ENCODE measurements at regions not wholly inside any gene's neighbourhood (a gene's known extent, or its start where the extent isn't known, plus 50 kb on each side); places are given as distances from the start of the nearest gene placed in this dataset.

GRCh38 chr18:42636309-42636708, 479.2 kb downstream of the RIT2 start:
- WGBS (ENCODE audit: extremely low coverage, insufficient read length, low lambda C conversion rate), result no CpG with 5 or more reads among the region's 2 CpGs

More at GRCh38 chr18:42636309-42636708, 479.2 kb downstream of the RIT2 start:
- Histone ChIP-seq H3K18ac (ENCODE audit: insufficient read length, low read depth, low read length) (no peak overlapping the region), H3K79me1 (ENCODE audit: insufficient read depth, low read depth, low read length, poor library complexity, severe bottlenecking) (no peaks in the 10 kb centered on the region), H2AK5ac (ENCODE audit: insufficient read length, low read length) (no peak overlapping the region), H3K27me3 (ENCODE audit: insufficient read depth, low read length) (no peaks in the 10 kb centered on the region), H2BK12ac (ENCODE audit: insufficient read length, low read depth, low read length) (no peak overlapping the region), H3K9me3 (ENCODE audit: control insufficient read depth, low read depth, low read length) (no peaks in the 10 kb centered on the region), H3T11ph (ENCODE audit: low read length) (no peak overlapping the region), H3K4me2 (ENCODE audit: insufficient read depth, insufficient read length, low read length) (no peak overlapping the region), H3K23me2 (ENCODE audit: insufficient read length, low read depth, low read length, poor library complexity, severe bottlenecking) (no peaks in the 10 kb centered on the region), H4K20me1 (ENCODE audit: control insufficient read depth, insufficient read depth, insufficient read length) (no peaks in the 10 kb centered on the region), H3K4ac (ENCODE audit: low read depth, low read length) (no peak overlapping the region), H3K9ac (ENCODE audit: extremely low read depth, insufficient read length, low read length) (no peak overlapping the region), H4K8ac (replicated peaks; ENCODE audit: insufficient read length, low read depth, low read length) (no peak overlapping the region), H2BK120ac (ENCODE audit: low read depth, low read length, poor library complexity, severe bottlenecking) (no peak overlapping the region), H2BK15ac (ENCODE audit: low read depth, low read length) (no peak overlapping the region), H3K23ac (ENCODE audit: insufficient read length, low read depth, low read length) (no peak overlapping the region), H4K91ac (ENCODE audit: insufficient read length, low read depth, low read length) (no peak overlapping the region), H3K56ac (ENCODE audit: insufficient read length, low read depth, low read length) (no peak overlapping the region), H3K27ac (ENCODE audit: insufficient read length, low read depth, low read length) (no peak overlapping the region), H4K5ac (ENCODE audit: insufficient read length, low read depth, low read length) (no peak overlapping the region), H3K14ac (ENCODE audit: insufficient read depth, low read length) (no peak overlapping the region), H3K79me2 (ENCODE audit: insufficient read depth, low read length) (no peaks in the 10 kb centered on the region), H3K4me1 (ENCODE audit: insufficient read depth, low read length) (no peaks in the 10 kb centered on the region), H2AFZ (ENCODE audit: low read length) (no peak overlapping the region), H2BK5ac (ENCODE audit: insufficient read length, low read length) (no peak overlapping the region), H2BK20ac (ENCODE audit: low read depth, low read length, poor library complexity, severe bottlenecking) (no peak overlapping the region)
- no peak for TF ChIP-seq CTCF (conservative IDR thresholded peaks at IDR 0.05)
- DNase-seq, result no peak
- no peak overlapping the region for H3K4me3 Mint-ChIP-seq
- no peaks in the 10 kb centered on the region; a peak in 1 of 7 replicates for H3K36me3 Mint-ChIP-seq (ENCODE audit: insufficient read depth in 1 of 3, low read depth in 3 of 3)
- peaks cover 13 to 17% of the 10 kb centered on the region in 2 experiments for H3K4me1 Mint-ChIP-seq
- no peaks in the 10 kb centered on the region; a peak in 1 of 5 replicates for H3K9me3 Mint-ChIP-seq
- H3K27me3 Mint-ChIP-seq (ENCODE audit: low read depth), result no peaks in the 10 kb centered on the region
- H3K27ac Mint-ChIP-seq, result no peak overlapping the region
